ENCODE measurements at regions not wholly inside any gene's neighbourhood (a gene's known extent, or its start where the extent isn't known, plus 50 kb on each side); places are given as distances from the start of the nearest gene placed in this dataset.

- Histone ChIP-seq H2AFZ (ENCODE audit: low read length) (no peak overlapping the region), H3K27me3 (ENCODE audit: insufficient read depth, low read length) (no peaks in the 10 kb centered on the region), H3K4me1 (ENCODE audit: insufficient read depth, low read length) (no peaks in the 10 kb centered on the region), H3K9ac (ENCODE audit: extremely low read depth, insufficient read length, low read length) (no peak overlapping the region), H3K4ac (ENCODE audit: low read depth, low read length) (no peak overlapping the region), H3K14ac (ENCODE audit: insufficient read depth, low read length) (no peak overlapping the region), H4K91ac (ENCODE audit: insufficient read length, low read depth, low read length) (no peak overlapping the region), H3T11ph (ENCODE audit: low read length) (no peak overlapping the region), H3K9me3 (ENCODE audit: control insufficient read depth, low read depth, low read length) (no peaks in the 10 kb centered on the region), H3K79me1 (ENCODE audit: insufficient read depth, low read depth, low read length, poor library complexity, severe bottlenecking) (no peaks in the 10 kb centered on the region), H4K5ac (ENCODE audit: insufficient read length, low read depth, low read length) (no peak overlapping the region), H3K18ac (ENCODE audit: insufficient read length, low read depth, low read length) (no peak overlapping the region), H3K23ac (ENCODE audit: insufficient read length, low read depth, low read length) (no peak overlapping the region), H3K4me2 (ENCODE audit: insufficient read depth, insufficient read length, low read length) (no peak overlapping the region), H2BK120ac (ENCODE audit: low read depth, low read length, poor library complexity, severe bottlenecking) (no peak overlapping the region), H2AK5ac (ENCODE audit: insufficient read length, low read length) (no peak overlapping the region), H2BK20ac (ENCODE audit: low read depth, low read length, poor library complexity, severe bottlenecking) (no peak overlapping the region), H3K56ac (ENCODE audit: insufficient read length, low read depth, low read length) (no peak overlapping the region), H4K8ac (replicated peaks; ENCODE audit: insufficient read length, low read depth, low read length) (no peak overlapping the region), H2BK12ac (ENCODE audit: insufficient read length, low read depth, low read length) (no peak overlapping the region), H3K27ac (ENCODE audit: insufficient read length, low read depth, low read length) (no peak overlapping the region), H2BK15ac (ENCODE audit: low read depth, low read length) (no peak overlapping the region), H3K79me2 (ENCODE audit: insufficient read depth, low read length) (no peaks in the 10 kb centered on the region), H2BK5ac (ENCODE audit: insufficient read length, low read length) (no peak overlapping the region), H3K23me2 (ENCODE audit: insufficient read length, low read depth, low read length, poor library complexity, severe bottlenecking) (no peaks in the 10 kb centered on the region), H4K20me1 (ENCODE audit: control insufficient read depth, insufficient read depth, insufficient read length) (no peaks in the 10 kb centered on the region)
- no peak for DNase-seq
- H3K4me1 Mint-ChIP-seq, result no peaks in the 10 kb centered on the region
- H3K27ac Mint-ChIP-seq, result no peak overlapping the region
- peaks cover 8 to 32% of the 10 kb centered on the region in 2 experiments; a peak in 4 of 5 replicates for H3K9me3 Mint-ChIP-seq
- no peak for TF ChIP-seq CTCF (conservative IDR thresholded peaks at IDR 0.05)
- no CpG with 5 or more reads among the region's 1 CpG for WGBS (ENCODE audit: extremely low coverage, insufficient read length, low lambda C conversion rate)
- no peaks in the 10 kb centered on the region for H3K27me3 Mint-ChIP-seq (ENCODE audit: low read depth)
- peaks cover 0 to 3% (median 0%) of the 10 kb centered on the region in 3 experiments; a peak in 3 of 7 replicates for H3K36me3 Mint-ChIP-seq (ENCODE audit: insufficient read depth in 1 of 3, low read depth in 3 of 3)
- no peak overlapping the region for H3K4me3 Mint-ChIP-seq
Observed at GRCh38 chr17:12313786-12314185, 293.1 kb downstream of the MAP2K4 start.

Measured in H9 (cell line).